ENCODE measurements at regions not wholly inside any gene's neighbourhood (a gene's known extent, or its start where the extent isn't known, plus 50 kb on each side); places are given as distances from the start of the nearest gene placed in this dataset.

GRCh38 chr12:89779090-89779489 is 70.5 kb upstream of the ATP2B1 start:
- no peak for TF ChIP-seq POLR2A (IDR thresholded peaks at IDR 0.05)
- TF ChIP-seq, protein P1, sequence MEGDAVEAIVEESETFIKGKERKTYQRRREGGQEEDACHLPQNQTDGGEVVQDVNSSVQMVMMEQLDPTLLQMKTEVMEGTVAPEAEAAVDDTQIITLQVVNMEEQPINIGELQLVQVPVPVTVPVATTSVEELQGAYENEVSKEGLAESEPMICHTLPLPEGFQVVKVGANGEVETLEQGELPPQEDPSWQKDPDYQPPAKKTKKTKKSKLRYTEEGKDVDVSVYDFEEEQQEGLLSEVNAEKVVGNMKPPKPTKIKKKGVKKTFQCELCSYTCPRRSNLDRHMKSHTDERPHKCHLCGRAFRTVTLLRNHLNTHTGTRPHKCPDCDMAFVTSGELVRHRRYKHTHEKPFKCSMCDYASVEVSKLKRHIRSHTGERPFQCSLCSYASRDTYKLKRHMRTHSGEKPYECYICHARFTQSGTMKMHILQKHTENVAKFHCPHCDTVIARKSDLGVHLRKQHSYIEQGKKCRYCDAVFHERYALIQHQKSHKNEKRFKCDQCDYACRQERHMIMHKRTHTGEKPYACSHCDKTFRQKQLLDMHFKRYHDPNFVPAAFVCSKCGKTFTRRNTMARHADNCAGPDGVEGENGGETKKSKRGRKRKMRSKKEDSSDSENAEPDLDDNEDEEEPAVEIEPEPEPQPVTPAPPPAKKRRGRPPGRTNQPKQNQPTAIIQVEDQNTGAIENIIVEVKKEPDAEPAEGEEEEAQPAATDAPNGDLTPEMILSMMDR (IDR thresholded peaks at IDR 0.05) = no peak
- Histone ChIP-seq H3K36me3 (no peaks in the 10 kb centered on the region), H3K27me3 (peaks cover 0 to 29% (median 0%) of the 10 kb centered on the region in 9 donors), H3K9me3 (no peaks in the 10 kb centered on the region), H3K27ac (no peak overlapping the region), H3K4me3 (no peak overlapping the region), H3K4me1 (peaks cover 0 to 11% (median 7%) of the 10 kb centered on the region in 12 donors)
- WGBS, 4 donors = 93 to 99% (median 96%) methylated on average over 1 of the region's 1 CpG
- no peak for DNase-seq
- intact Hi-C loops (cut with DNase I) = no loop called here
- no peak for ATAC-seq

DNA sequence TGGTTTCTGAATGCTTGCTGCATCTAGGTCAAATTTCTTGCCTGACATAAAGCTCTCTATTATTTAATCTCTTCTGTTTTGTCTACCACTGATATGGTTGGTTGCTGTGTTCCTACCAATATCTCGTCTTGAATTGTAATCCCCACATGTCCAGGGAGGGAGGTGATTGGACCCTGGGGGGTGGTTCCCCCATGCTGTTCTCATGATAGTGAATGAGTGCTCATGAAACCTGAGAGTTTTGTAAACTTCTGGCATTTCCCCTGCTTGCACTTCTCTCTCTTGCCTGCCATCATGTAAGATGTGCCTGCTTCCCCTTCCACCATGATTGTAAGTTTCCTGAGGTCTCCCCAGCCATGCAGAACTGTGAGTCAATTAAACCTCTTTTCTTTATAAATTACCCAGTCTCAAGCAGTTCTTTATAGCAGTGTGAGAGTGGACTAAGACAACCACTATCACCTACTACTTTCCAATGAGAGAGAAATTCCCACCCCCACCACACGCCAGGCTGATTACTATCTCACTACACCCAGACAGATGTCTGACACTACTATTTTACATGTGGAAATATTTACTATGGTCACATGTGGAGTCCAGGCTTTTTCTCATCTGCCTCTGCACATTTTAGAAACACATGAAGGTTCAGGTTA is 69.2 kb upstream of the ATP2B1 start:
- Histone ChIP-seq H3K36me3 (no peaks in the 10 kb centered on the region), H3K4me3 (no peak overlapping the region), H3K27me3 (peaks cover 0 to 29% (median 0%) of the 10 kb centered on the region in 9 donors), H3K27ac (no peak overlapping the region), H3K4me1 (peaks cover 0 to under 1% (median 0%) of the 10 kb centered on the region in 12 donors), H3K9me3 (no peaks in the 10 kb centered on the region)
- intact Hi-C loops (cut with DNase I) = no loop called here
- ATAC-seq (no peak), DNase-seq (no peak)
- 80 to 84% (median 84%) methylated on average over 2 of the region's 2 CpGs for WGBS, 4 donors
- no peak for TF ChIP-seq POLR2A (IDR thresholded peaks at IDR 0.05)
- TF ChIP-seq, protein P1 (IDR thresholded peaks at IDR 0.05) = no peak

DNA sequence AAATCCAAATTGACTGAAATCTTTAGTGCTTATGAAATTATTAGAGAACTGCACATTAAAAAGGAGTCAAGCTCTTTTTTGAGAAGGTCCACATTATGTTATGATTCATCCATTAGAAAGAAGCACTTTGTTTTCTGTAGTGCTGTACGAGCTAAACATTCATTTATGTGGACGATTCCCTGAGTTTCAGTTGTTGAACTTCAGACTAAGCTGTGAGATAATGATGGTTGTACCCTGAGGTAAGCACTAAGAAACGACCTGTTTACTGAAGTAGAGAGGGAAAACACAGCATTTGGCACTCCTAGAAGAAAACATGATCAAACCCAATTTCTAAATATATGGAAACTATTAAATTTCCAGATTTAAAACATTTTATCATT is 67.3 kb upstream of the ATP2B1 start:
- intact Hi-C loops (cut with DNase I) = no loop called here
- H3K27me3 ChIP-seq = peaks cover 0 to 22% (median 0%) of the 10 kb centered on the region in 9 donors

More for the DNA sequence above, 67.3 kb upstream of the ATP2B1 start:
- ATAC-seq (no peak), DNase-seq (no peak)
- Histone ChIP-seq H3K27ac (no peak overlapping the region), H3K4me3 (no peak overlapping the region), H3K36me3 (no peaks in the 10 kb centered on the region), H3K9me3 (no peaks in the 10 kb centered on the region), H3K4me1 (no peaks in the 10 kb centered on the region)
- whole genome bisulfite sequencing, 4 donors = 65 to 80% (median 71%) methylated on average over 3 of the region's 3 CpGs
- no peak for TF ChIP-seq POLR2A (IDR thresholded peaks at IDR 0.05)
- TF ChIP-seq, protein P1 (IDR thresholded peaks at IDR 0.05) = no peak

Measured in heart left ventricle (tissue), 16 donors.